Smooth muscle cell of the brain vasculature (primary cell): ENCODE measurements at regions not wholly inside any gene's neighbourhood (a gene's known extent, or its start where the extent isn't known, plus 50 kb on each side); places are given as distances from the start of the nearest gene placed in this dataset.
"Not testable (repeated sequence)": the region's sequence is repeated elsewhere in the genome, so short reads cannot be mapped to it uniquely, and the experiment has no call there.

ENCODE experiments used
- DNase-seq: peaks from one replicate; pipeline ENCODE4 v3.0.0-alpha.2; 2012; ENCODE audit warnings: low read depth, low spot score

DNA sequence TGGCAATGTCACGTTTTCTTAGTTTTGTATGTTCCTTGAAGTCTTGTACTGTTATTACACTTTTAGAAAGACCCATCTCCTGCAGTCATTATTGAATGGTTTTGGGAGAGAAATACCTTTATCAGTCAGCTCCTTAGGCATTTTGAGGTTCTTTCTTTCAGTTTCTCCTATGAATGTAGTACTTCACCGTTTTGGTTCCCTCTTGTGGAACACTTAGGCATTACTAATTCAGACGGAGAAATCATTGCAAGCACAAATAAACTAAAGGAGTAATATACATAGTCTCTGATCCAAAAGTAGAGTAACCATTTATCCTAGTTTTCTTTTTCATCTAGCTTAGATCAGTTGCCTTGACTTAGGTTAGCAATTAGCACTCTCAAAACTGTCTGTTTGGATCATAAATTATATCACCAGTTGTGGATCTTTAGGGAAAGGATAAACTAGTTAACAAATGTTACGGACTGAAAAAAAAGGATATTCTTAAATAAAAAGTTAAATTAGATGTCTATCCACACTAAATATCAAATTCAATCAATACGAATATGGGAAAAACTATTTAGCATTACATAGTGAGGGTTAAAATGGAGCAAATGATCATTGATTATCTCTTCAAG is 1538.3 kb upstream of the SEL1L start:
- DNase-seq: no peak

DNA sequence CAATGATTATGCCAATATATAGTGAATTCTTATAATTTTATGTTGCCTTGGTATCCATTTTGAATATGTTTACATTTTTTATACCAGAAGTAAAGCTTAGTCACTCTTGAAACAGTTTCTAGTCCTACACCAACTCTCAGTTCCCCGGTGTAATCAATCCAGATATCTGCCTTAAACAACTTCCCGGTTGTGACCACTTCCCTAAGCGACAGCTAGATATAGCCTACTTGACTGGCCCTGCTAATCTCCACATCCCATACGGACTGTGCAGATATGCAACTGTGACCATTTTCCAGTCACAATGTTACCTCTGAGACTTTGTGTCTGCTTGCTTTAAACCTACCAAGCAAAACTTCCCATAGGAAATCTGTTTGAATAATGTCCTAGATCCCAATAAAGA is 1551.5 kb upstream of the SEL1L start:
- no peak for DNase-seq

DNA sequence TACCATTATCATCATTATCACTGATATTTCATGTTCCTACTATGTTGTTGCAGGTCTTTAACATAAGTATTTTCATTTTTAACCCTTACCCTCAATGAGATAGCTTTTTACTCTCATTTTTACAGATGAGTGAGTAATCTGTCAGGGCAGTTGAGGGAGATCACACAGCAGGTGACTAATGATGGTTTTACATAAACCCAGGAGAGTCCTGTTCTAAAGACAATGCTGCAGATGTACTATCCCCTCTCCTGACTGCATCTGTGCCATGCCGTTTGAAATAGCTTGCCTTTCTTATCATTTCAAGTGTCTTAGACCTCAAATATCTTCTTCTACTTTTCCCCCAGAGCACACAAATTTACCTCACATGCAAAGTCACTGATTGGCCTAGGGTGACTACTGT is 1552.1 kb upstream of the SEL1L start:
- DNase-seq: no peak

DNA sequence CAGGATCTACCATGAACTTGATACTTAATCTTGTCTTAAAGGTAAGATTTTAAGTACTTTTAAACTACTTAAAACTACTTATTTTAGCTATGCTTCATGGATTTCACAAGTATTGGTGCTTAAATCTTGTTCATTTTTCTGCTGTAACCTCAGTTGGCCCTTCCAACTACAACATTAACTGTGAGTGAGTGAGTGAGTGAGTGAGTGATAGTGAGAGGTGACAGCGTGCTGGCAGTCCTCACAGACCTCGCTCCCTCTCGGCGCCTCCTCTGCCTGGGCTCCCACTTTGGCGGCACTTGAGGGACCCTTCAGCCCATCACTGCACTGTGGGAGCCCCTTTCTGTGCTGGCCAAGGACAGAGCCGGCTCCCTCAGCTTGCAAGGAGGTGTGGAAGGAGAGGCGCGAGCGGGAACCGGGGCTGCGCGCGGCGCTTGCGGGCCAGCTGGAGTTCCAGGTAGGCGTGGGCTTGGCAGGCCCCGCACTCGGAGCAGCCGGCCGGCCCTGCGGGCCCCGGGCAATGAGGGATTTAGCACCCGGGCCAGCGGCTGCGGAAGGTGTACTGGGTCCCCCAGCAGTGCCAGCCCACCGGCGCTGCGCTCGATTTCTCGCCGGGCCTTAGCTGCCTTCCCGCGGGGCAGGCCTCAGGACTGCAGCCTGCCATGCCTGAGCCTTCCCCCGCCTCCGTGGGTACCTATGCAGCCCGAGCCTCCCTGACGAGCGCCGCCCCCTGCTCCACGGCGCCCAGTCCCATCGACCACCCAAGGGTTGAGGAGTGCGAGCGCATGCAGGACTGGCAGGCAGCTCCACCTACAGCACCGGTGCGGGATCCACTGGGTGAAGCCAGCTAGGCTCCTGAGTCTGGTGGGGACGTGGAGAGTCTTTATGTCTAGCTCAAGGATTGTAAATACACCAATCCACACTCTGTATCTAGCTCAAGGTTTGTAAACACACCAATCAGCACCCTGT is 1558.6 kb upstream of the SEL1L start:
- DNase-seq: not testable (repeated sequence)

DNA sequence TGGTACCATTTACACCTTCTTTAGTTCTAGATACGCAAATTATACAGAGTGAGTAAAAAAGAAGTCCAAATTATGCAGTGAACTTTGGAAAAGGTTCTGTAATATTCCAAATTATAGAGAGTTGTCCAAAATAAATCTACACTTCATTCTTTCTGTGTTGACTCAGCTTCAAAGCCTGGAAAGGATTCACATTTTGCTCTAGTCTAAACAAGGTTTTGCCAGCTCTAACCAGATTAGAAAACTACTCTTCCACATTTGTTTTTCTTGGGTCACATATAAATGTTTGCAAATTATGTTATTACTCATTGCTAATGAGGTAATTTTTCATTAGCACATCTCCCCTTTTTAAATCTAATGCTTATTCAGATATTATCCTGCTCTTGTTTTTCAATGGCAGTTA is 1562.4 kb upstream of the SEL1L start:
- DNase-seq: no peak

DNA sequence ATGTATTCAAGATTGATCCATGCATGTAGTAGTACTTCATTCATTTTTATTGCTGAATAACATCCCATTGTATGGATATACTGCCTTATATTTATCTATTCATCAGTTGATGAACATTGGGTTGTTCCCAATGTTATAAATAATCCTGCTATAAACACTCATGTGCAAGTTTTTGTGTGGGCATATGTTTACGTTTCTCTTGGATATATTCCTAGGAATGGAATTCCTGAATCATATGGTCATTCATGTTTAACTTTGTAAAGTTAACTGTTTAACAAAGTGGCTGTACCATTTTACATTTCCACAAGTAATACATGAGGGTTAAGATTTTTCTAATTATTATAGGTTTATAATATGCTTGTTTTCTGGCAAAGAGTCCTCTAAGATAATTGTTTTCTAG is 1568.2 kb upstream of the SEL1L start:
- DNase-seq: no peak

DNA sequence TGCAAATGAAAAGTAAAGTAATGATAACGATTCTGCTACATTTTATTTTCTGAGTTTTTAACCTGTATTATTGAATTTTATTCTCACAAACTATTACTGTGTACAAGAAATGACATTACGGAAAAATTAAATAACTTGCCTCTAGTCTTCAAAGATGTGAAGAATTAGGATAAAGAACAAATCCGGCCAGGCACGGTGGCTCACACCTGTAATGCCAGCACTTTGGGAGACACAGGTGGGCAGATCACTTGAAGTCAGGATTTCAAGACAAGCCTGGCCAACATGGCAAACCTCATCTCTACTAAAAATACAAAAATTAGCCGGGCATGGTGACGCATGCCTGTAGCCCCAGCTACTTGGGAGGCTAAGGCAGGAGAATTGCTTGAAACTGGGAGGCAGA is 1584.4 kb upstream of the SEL1L start:
- DNase-seq: no peak

DNA sequence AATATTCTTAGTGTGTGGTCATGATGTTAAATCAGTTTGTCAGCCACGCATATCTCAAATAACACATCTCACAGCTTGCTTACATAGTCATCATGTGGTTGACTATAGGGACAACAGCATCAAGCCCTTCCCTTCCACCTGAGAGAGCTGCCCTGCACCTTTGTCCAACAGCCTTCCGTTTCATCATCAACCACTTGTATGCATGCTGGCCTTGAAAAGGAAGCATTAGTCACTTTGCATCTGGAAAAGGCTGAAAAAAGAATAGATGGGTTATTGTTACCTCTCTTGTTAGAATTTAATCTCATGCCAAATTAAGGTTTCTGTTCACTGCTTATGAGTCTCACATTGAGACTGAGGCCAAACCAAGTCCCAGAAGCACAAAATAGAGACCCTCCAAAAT is 1586.5 kb upstream of the SEL1L start:
- DNase-seq: no peak

DNA sequence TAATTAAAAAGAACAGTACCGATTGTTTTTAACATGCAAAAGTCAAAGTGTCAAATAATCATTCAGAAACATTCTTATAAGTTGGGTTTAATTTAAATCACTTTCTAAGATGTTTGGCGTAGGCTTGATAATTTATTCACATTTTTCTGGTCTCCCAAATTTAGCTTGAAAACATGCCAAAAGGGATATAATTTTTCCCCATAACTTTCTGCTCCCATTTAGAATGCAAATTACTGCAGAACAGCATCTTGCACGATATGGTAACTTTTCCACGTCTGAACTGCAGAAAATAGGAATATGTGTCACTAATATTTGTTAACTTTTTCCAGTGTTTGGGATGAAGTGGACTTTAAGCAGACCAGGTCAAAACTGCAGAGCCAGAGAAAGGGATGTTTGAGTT is 1592.4 kb upstream of the SEL1L start:
- DNase-seq: no peak

DNA sequence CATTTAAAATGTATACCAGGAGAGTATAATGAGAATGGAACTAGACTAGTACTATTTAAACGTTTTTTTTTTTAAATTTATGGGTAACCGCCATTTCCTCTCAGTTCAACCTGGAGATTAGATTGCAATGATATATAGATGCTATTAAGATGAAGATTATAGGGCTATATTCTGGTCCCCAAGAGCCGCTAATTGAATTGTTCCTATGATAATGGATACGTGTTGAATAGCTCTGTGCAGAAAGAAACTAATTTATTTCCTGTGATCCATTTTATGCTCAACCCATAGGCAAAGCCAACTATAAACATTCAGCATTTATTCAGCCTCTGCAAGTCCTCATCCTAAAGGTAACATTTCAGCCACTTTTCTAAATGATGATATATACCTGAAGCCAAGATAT is 1595.1 kb upstream of the SEL1L start:
- no peak for DNase-seq

DNA sequence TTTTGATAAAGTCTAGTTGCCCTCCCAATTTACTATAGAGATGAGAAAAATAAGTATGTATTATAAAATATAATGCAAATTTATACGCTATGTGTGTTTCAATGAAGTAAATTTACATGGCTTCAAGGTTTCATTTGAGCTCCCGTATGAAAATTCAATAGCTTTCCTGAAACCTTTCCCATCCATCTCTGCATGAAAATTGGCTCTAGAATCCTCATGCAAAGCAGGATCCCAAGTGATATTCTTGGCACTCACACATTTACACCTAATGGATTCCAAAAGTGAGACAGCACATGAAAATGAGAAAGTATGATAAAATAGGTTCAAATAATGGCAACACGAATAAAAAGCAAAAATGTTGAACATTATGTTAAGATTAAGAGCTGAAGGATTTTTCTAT is 1595.8 kb upstream of the SEL1L start:
- no peak for DNase-seq

DNA sequence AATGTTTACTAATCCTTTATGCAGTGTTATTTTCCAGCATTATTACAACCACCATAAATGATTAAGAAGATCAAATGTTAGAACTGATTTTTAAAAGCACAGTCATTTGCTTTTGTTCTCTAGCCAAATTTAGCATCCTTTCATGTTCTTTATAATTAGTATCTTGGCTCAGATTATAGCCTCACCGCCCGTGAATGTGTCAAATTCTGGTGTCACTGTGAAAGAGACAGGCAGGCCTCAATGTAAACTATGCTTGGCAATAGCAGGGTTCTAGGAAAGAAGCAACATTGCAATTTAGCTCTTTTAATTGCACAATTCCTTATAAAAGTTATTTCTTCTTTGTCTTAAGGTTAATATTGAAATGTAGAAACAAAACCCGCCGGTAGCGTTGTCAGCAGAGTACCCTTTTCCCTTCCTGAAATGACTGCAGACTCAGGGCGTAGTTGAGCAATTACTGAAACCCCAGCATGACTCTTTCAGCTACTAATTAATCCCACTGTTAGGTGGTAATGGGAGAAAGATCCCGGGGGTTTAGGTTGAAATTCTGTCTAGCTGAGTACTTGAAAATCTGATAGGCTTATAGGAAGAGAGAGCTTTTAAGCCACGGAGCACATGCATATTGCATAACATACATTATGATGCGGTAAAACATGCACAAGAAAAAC is 1600.5 kb upstream of the SEL1L start:
- DNase-seq: no peak

DNA sequence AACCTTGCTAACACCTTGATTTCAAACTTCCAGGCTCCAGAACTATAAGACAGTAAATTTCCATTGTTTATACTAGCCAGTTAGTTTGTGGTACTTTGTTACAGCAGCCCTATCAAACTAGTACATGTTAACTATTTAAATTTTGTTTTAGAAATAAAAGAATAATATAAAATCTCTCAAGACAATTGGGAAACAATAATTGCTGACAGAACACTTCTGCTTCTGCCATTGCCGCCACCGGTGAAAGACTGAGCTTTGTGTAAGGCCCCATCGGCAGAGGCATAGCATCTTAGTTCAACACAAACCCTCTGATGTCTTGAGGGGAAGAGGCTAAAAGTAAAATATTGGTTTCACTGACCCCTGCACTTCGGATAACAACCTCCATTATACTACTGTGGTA is 1607.1 kb upstream of the SEL1L start:
- DNase-seq: no peak

DNA sequence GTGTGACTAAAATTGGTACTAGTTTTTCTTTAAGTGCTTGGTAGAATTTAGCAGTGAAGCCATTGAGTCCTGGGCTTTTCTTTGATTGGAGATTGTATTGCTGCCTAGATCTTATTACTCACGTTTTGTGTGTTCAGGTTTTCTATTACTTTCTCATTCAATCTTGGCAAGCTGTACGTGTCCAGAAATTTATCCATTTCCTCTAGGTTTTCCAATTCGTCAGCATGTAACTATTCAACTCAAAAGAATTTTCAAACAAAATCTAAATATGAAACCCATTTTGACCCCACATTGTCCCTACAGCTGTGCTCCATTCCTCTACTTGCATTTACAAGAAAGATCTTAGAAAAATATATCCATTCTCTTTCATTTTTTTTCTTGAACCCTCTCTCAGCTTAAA is 1613.4 kb upstream of the SEL1L start:
- no peak for DNase-seq

DNA sequence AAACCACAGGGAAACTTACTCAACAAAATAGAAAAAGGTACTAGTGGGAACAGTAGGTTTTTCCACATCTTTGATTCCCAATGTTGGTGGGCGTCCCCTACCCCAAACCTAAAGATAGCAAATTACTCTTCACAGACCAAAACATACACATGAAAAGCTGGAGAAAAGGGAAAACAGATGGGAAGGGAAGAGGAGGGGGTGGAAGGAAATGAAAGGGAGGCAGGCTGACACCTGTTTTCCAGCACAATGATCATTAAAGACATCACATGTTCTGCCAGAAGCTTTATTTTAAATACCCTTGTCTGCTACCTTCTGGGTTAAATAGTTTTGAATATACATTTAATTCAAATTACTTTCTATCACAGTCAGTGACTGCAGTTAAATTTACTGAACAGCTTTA is 1617.9 kb upstream of the SEL1L start:
- no peak for DNase-seq

DNA sequence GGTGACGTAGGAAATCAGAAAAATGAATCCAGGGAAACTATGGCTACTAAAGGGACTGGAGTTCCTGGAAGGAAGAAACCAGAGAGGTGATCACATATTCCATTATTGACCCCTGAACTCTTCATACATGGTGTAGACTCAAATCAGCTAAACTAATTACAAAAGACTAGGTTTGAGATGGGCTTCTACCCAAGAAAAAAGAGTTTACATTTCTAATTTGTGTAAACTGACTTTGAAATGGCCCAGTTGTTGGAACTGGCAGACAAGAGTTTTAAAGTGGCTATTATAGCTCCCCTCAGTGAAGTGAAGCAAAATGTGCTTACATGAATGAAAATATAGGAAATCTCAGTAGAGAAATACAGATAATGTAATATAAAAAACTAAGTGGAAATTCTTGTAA is 1619.4 kb upstream of the SEL1L start:
- DNase-seq: no peak

DNA sequence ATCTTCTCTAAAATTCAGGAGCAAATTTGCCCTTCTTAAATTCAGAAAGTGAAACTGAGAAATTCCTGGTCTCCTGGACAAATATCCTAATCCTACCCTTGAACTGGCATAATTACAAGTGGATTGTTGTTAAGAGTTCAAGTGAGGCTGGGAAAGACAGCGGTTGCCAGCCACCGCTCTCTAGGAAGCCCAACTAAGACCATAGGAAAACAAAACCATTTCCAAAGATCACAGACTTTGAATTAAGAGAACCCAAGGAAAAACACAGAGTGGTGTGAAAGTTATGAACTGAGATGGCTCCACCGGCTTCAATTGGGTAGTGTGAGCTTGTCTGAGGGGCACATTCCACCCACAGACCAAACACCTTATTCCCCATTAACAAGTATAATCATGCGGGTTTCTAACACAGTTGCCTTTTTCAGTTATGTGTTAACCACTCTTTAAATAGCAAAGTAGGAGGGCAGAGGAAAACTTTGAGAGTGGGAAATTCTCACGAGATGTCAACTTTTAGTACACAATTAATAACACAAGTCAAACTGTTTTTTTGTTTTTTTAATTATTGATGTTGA is 1628.8 kb upstream of the SEL1L start:
- peak; percentile 21 for DNase-seq

DNA sequence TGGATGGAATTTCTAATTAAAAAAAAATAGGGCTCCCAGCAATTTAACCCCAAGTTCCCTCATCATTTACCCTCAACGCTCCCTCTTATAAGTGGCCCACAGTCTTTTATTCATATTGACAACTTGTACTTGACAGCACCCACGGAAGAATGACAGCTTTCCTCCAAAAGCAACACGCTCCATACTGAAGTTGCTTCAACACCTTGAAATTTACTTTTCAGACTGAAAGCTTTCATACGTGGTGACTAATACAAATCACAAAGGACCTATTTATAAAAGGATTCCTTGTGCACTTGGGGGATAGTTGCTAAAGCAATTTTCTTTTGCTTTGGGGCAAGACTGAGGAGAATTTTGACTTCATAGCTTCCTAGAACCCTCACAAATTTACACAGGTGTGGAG is 1629.4 kb upstream of the SEL1L start:
- DNase-seq: no peak

DNA sequence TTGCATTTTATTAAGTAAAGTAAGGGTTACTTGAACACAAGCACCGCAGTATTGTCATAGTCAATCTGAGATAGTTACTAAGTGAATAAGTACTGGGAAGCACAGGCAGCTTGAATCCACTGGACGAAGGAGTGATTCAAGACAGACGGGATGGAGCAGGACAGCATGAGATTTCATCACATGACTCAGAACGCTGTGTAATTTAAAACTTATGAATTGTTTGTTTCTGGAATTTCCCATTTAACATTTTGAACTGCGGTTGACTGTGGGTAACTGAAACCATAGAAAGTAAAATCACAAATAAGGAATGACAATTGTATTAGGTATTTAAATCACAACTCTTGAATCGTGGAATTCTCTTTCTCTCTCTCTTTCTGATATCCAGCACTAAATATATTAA is 1630.4 kb upstream of the SEL1L start:
- peak; percentile 58 for DNase-seq

DNA sequence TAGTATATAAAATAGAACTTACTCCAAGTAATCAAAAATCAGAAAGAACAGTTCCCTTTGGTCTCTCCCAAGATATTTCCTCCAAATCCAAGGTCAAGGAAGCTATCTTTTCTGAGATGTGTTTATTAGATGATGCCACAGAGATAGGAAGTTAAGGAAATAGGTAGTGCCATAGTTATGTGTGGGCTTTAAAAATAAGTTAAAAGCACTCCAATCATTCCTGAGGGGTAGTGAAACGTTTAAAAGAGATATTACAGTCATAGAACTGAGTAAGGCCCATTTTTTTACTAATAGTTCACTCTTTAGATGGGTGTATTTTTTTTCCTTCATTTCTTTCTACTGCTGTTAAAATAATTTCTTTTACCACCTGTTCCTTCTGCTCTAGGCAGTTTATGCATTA is 1630.9 kb upstream of the SEL1L start:
- DNase-seq: no peak

DNA sequence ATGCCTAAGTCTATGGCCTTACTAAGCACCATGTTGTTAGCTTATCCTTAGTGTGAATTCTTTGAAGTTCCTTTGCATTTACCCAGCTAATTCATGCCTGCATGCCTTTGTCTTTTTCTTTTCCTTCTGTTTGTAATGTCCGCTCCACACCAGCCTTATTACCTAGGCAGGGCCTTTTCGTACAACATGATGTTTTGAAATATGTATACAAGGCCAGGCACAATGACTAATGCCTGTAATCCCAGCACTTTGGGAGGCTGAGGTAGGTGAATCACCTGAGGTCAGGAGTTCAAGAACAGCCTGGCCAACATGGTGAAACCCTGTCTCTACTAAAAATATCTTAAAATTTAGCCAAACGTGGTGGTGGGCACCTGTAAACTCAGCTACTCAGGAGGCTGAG is 1636.5 kb upstream of the SEL1L start:
- DNase-seq: no peak

DNA sequence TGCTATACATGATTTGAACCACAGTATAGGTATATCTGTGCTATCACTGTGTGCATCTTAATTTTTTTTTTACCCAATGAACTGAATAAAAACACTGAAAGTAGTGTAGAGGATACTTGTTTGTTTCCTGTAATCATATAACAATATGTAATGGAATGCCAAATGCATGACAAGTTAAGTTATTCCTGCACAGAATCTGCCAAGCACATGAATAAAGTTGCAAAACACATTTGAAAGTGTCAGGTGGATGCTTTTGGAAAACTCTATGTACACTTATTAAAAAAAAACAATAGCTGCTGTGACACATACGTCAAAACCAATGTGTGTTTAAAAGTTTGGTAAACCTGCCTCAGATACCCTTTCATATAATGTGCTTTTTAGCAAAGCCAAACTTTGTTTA is 1638.1 kb upstream of the SEL1L start:
- DNase-seq: no peak
